Testis (tissue), 2 donors: ENCODE measurements at regions not wholly inside any gene's neighbourhood (a gene's known extent, or its start where the extent isn't known, plus 50 kb on each side); places are given as distances from the start of the nearest gene placed in this dataset.

Experiments used
- CTCF ChIP-seq, 3 experiments: fragments of 450-650 bp in 2 of 3; fragments of 200-600 bp in 1 of 3; sonication (generic) in 1 of 3; IDR thresholded peaks; one replicate each; pipeline ENCODE4 v1.5.1; 2016 to 2019; ENCODE audit warnings: antibody characterized with exemption in 3 of 3, mild to moderate bottlenecking in 2 of 3, moderate library complexity in 1 of 3
- POLR2A ChIP-seq: fragments of 450-650 bp; IDR thresholded peaks from one replicate; pipeline ENCODE4 v1.6.1; 2017; ENCODE audit warnings: antibody characterized with exemption, mild to moderate bottlenecking, moderate library complexity

DNA sequence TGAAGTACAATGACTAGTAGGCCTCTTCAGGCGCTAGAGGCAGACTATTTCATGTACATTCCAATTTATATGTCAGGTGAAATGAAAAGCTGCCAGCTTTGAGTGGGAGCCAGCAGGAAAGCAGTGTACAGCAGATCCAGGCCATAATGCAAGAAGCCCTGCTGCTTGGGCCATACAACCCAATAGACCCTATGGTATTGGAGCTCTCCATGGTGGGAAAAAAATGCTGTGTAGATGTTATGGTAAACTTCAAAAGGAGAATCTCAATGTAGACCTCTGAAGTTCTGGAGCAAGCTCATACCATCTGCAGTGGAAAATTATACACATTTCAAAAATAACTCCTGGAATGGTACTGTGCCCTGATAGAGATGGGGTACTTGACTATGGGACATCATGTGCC lies 71.5 kb upstream of the CD82 start:
- no peak for TF ChIP-seq CTCF (IDR thresholded peaks at IDR 0.05)
- TF ChIP-seq POLR2A = no peak
